EH (cell line): ENCODE measurements at regions not wholly inside any gene's neighbourhood (a gene's known extent, or its start where the extent isn't known, plus 50 kb on each side); places are given as distances from the start of the nearest gene placed in this dataset.
A peak's percentile ranks its signal among the peaks of the same experiment; 100 is the strongest.

Experiments
- DNase-seq: peaks from one replicate; pipeline ENCODE4 v3.0.0-alpha.2; 2015; ENCODE audit warnings: low read depth

- DNase-seq = no peak
Measured at GRCh38 chr6:23417133-23417532, 708.9 kb upstream of the NRSN1 start.

GRCh38 chr6:23418095-23418494, 707.9 kb upstream of the NRSN1 start:
- no peak for DNase-seq

GRCh38 chr6:23419046-23419445, 707.0 kb upstream of the NRSN1 start:
- no peak for DNase-seq

GRCh38 chr6:23420659-23421350, 705.2 kb upstream of the NRSN1 start:
- DNase-seq = no peak

DNA sequence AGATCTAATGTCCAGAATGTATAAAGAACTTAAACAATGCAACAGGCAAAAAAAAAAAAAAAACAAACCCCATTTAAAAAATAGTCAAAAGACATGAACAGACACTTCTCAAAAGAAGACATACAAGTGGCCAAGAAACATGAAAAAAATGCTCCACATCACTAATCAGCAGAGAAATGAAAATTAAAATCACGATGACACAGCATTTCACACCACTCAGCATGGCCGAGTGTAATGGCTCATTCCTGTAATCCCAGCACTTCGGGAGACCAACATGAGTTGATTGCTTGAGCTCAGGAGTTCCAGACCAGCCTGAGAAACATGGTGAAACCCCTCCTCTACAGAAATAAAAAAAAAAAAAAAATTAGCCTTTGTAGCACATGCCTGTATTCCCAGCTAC, 701.4 kb upstream of the NRSN1 start:
- DNase-seq = no peak

- no peak for DNase-seq
Measured at GRCh38 chr6:23435126-23435525, 690.9 kb upstream of the NRSN1 start.

DNA sequence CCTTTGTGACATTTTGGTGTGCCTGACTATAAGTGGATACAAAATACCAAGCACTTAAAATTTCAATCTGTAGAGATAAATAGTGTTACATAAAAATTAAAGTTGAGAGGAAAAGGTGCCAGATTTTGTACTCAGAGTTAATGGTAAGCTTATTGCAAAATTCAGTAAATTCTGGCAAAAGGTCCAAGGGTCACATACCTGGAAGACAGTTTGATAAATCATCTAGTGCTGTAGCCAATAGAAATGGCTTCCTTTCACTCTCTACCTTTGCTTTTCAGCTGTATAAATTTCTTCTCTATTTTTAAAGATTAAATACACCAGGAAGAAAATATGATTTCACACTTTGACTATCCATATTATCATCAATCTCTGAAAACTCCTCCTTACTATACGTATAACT, 690.2 kb upstream of the NRSN1 start:
- no peak for DNase-seq

- DNase-seq = no peak
Measured at GRCh38 chr6:23441808-23442461, 684.1 kb upstream of the NRSN1 start.

GRCh38 chr6:23445157-23445710, 680.8 kb upstream of the NRSN1 start:
- peak; percentile 8 for DNase-seq

DNA sequence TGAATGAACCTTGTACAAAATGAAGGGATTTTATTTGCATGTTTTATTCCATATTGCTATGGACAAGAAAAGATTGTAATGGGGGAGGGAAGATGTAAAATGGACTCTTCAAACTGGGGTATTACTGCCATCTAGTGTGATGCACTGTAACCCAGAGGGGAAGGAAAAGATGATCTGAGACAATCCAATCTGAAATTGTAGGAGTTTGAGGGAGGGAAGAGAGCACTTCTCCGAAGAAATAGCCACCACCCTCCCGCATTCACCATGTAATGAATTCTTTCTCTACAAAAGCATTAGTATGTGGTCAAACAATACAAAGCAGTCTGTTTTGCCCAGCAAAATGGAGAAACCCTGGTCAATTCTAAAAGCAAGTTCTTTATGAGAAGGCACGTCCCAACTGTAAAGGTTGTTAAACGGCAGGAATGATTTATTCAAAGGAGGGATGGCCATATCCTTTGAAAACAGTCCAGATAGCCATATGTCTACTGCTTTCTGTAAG, 679.5 kb upstream of the NRSN1 start:
- peak; percentile 63 for DNase-seq

DNA sequence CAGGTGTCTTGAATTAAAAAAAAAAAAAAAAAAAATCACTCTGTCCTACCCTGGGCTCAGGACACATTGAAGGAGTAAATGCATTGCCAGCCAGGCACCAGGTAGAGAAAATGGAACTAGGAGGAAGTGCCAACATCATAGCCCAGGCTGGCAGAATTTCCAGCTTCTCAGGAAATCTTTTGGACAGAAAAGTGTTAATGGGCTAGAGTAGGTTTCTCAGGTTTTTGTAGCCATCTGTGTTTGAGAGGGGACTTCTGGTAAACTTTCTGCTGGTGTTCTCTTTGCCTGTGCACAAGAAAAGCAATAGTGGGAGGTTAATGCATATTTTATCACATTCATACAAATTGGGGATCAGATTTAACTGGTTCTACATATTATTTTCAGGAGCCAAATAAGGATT, 678.3 kb upstream of the NRSN1 start:
- DNase-seq = no peak

- DNase-seq = no peak
Measured at GRCh38 chr6:23448281-23448680, 677.7 kb upstream of the NRSN1 start.

GRCh38 chr6:23454080-23454976, 671.7 kb upstream of the NRSN1 start:
- peak; percentile 2 for DNase-seq

DNA sequence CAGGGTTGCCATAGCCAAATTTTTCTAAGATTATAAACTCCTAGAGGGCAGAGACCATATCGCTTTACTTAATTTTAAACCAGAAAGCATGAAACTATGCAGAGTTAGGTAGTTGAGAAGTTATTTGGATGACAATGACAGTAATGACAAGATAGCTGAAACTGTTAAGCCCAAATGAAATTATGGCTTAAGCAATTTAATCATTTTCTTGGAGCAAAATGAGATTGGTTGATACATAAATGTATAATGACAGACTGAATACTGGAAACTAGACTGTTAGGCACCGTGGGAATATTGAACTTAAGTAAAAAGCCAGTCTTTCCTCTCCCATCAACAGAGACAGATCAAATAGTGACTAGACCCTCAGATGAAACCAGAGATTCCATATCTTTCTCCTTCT, 670.3 kb upstream of the NRSN1 start:
- no peak for DNase-seq

GRCh38 chr6:23456396-23456795, 669.6 kb upstream of the NRSN1 start:
- DNase-seq = no peak

DNA sequence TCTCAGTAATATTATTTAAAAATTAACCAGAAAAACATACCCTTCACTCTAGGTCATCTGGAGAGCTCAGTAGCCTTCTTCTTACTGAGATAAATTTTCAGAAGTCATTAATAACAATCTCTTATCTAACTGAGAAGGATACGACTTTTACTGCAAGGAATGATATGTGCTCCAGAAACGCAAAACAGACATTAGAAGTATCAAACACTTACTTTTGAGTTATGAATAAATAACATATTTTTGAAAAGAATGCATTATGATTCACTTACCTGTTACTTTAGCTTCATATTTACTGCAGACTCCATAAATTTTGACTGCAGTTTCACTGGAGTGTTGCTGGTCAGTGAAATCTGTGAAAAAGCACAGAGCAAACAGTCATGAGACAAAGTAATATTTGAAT, 668.7 kb upstream of the NRSN1 start:
- no peak for DNase-seq

DNA sequence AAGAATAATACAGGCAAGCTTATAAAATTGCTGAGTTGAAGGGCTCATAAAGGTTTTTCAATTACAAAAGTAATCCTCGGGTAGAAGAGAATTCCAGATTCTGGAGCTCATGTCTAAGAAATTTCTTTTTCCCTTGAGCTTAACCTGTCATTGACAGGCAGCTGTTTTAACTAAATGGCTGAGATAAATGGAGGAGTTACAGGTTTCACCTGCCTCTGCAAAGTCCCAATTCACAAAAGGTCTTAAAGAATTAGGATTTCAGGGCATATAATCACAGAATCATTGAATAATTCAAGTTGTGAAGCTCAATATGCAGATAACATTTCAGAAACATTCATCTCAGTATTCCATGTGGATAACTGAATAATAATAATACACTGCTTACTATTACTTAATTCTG, 660.1 kb upstream of the NRSN1 start:
- no peak for DNase-seq

- DNase-seq = no peak
Measured at GRCh38 chr6:23477586-23477985, 648.4 kb upstream of the NRSN1 start.

GRCh38 chr6:23478312-23478711, 647.7 kb upstream of the NRSN1 start:
- DNase-seq = no peak

- no peak for DNase-seq
Measured at GRCh38 chr6:23483896-23484295, 642.1 kb upstream of the NRSN1 start.

GRCh38 chr6:23494367-23494766, 631.6 kb upstream of the NRSN1 start:
- no peak for DNase-seq

GRCh38 chr6:23498013-23498412, 628.0 kb upstream of the NRSN1 start:
- peak; percentile 59 for DNase-seq
